GM12878 (cell line): ENCODE measurements at regions not wholly inside any gene's neighbourhood (a gene's known extent, or its start where the extent isn't known, plus 50 kb on each side); places are given as distances from the start of the nearest gene placed in this dataset.

Experiments used
- EZH2 ChIP-seq: IDR thresholded peaks from 2 replicates; pipeline ENCODE4 v1.6.1; 2012; ENCODE audit warnings: low read depth, mild to moderate bottlenecking, control low read depth, inconsistent platforms, low read length, borderline replicate concordance; ENCODE audit not compliant: control insufficient read depth
- FOXM1 ChIP-seq: IDR thresholded peaks from 2 replicates; pipeline ENCODE4 v1.6.1; 2012; ENCODE audit warnings: low read depth, mild to moderate bottlenecking, inconsistent platforms, low read length, moderate library complexity
- STAT3 ChIP-seq: IDR thresholded peaks from 2 replicates; pipeline ENCODE4 v1.6.1; 2011; ENCODE audit warnings: low read depth, low read length, improper control_type of control experiment
- TAF1 ChIP-seq: IDR thresholded peaks from 2 replicates; pipeline ENCODE4 v1.6.1; 2011; ENCODE audit warnings: mild to moderate bottlenecking, low read depth, low read length, borderline replicate concordance
- TCF7 ChIP-seq: IDR thresholded peaks from 2 replicates; pipeline ENCODE4 v1.6.1; 2014; ENCODE audit warnings: antibody characterized with exemption, borderline replicate concordance
- TF ChIP-seq, protein P1 (sequence below): IDR thresholded peaks from 2 replicates; pipeline ENCODE4 v1.6.1; 2011; ENCODE audit warnings: low read depth, low read length, improper control_type of control experiment, borderline replicate concordance
- TF ChIP-seq, protein P2 (sequence below), 3 experiments: IDR thresholded peaks in 2 of 3; conservative IDR thresholded peaks in 1 of 3; 2 replicates each; pipeline ENCODE4 v1.5.1; 2011; ENCODE audit warnings: low read depth in 3 of 3, low read length in 3 of 3, mild to moderate bottlenecking in 3 of 3, control low read depth in 2 of 3, moderate library complexity in 2 of 3, inconsistent platforms in 1 of 3, mixed read lengths in 1 of 3; ENCODE audit not compliant: control insufficient read depth in 2 of 3, insufficient read depth in 1 of 3; ENCODE audit errors: extremely low read depth in 1 of 3
- TF ChIP-seq, protein P3 (sequence below): fragments of 450-650 bp; IDR thresholded peaks from 2 replicates; pipeline ENCODE4 v1.6.1; 2017; ENCODE audit warnings: mild to moderate bottlenecking

DNA sequence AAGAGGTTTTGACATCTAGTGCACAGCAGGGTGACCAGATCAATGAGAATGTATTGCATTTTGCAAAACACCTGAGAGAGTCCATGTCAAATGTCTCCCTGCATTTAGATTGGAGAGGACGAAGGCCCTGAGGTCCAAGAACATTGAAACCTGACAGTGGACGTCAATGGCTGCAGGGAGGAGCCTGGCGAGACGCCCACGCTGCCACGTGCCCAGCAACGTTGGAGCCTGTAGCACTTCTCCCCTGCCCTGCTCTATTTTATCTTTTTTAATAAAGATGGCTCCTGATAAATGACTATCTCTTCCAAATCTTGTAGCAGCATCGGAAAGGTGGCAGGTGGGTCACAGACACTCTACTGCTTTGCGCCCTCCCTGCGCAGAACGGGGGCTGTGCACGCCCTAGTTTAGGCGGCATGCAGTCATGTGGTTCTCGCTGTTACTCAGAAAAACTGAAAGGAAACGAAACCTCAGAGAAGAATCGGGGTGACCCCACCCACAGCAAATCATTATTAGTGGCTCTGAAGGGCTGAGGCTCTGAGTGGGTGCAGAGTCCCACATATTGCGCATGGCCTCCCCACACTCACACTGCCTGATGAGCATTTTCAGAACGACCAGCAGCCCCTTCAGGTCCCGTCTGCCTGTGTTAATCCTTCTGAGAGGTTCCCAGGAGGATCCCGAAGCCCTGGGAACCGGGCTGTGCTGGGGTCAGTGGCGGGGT, 62.5 kb upstream of the TAMM41 start:
- TF ChIP-seq, protein P1, sequence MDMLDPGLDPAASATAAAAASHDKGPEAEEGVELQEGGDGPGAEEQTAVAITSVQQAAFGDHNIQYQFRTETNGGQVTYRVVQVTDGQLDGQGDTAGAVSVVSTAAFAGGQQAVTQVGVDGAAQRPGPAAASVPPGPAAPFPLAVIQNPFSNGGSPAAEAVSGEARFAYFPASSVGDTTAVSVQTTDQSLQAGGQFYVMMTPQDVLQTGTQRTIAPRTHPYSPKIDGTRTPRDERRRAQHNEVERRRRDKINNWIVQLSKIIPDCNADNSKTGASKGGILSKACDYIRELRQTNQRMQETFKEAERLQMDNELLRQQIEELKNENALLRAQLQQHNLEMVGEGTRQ = no peak
- TF ChIP-seq TCF7 (no peak), EZH2 (no peak), TAF1 (no peak), FOXM1 (no peak), STAT3 (no peak)
- TF ChIP-seq, protein P2, sequence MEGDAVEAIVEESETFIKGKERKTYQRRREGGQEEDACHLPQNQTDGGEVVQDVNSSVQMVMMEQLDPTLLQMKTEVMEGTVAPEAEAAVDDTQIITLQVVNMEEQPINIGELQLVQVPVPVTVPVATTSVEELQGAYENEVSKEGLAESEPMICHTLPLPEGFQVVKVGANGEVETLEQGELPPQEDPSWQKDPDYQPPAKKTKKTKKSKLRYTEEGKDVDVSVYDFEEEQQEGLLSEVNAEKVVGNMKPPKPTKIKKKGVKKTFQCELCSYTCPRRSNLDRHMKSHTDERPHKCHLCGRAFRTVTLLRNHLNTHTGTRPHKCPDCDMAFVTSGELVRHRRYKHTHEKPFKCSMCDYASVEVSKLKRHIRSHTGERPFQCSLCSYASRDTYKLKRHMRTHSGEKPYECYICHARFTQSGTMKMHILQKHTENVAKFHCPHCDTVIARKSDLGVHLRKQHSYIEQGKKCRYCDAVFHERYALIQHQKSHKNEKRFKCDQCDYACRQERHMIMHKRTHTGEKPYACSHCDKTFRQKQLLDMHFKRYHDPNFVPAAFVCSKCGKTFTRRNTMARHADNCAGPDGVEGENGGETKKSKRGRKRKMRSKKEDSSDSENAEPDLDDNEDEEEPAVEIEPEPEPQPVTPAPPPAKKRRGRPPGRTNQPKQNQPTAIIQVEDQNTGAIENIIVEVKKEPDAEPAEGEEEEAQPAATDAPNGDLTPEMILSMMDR (IDR thresholded peaks at IDR 0.05 in 2 of 3, conservative IDR thresholded peaks at IDR 0.05 in 1 of 3; ENCODE audit: control insufficient read depth in 2 of 3, extremely low read depth in 1 of 3, insufficient read depth in 1 of 3, low read depth in 3 of 3, low read length in 3 of 3) = no peak
- TF ChIP-seq, protein P3, sequence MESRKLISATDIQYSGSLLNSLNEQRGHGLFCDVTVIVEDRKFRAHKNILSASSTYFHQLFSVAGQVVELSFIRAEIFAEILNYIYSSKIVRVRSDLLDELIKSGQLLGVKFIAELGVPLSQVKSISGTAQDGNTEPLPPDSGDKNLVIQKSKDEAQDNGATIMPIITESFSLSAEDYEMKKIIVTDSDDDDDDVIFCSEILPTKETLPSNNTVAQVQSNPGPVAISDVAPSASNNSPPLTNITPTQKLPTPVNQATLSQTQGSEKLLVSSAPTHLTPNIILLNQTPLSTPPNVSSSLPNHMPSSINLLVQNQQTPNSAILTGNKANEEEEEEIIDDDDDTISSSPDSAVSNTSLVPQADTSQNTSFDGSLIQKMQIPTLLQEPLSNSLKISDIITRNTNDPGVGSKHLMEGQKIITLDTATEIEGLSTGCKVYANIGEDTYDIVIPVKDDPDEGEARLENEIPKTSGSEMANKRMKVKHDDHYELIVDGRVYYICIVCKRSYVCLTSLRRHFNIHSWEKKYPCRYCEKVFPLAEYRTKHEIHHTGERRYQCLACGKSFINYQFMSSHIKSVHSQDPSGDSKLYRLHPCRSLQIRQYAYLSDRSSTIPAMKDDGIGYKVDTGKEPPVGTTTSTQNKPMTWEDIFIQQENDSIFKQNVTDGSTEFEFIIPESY = no peak
